Keratinocyte (primary cell): ENCODE measurements at regions not wholly inside any gene's neighbourhood (a gene's known extent, or its start where the extent isn't known, plus 50 kb on each side); places are given as distances from the start of the nearest gene placed in this dataset.

ENCODE experiments used
- DNase-seq: peaks from one replicate; pipeline ENCODE4 v3.0.0-alpha.2; 2011; ENCODE audit warnings: low read depth, missing footprints, low spot score
- FAIRE-seq: peaks from 2 replicates; lab custom pipeline; 2011; peaks lifted over from hg19 to GRCh38; lab: Jason Lieb, UNC
- H2AFZ ChIP-seq: 2 replicates; pipeline ENCODE4 v1.6.0; 2012; ENCODE audit warnings: low read length, control low read depth, inconsistent platforms; ENCODE audit not compliant: control insufficient read depth
- H3K27ac ChIP-seq: 2 replicates; pipeline ENCODE4 v1.5.1; 2011; ENCODE audit warnings: low read length; ENCODE audit not compliant: control insufficient read depth, insufficient read depth
- H3K27me3 ChIP-seq: 3 replicates; pipeline ENCODE4 v1.6.0; 2011; ENCODE audit warnings: low read length; ENCODE audit not compliant: control insufficient read depth, insufficient read depth; ENCODE audit errors: extremely low read depth
- H3K36me3 ChIP-seq, 2 experiments: 2 replicates in 1 of 2; 3 replicates in 1 of 2; pipeline ENCODE4 v1.5.1; 2011; ENCODE audit warnings: low read length in 2 of 2, mild to moderate bottlenecking in 1 of 2; ENCODE audit not compliant: control insufficient read depth in 2 of 2, insufficient read depth in 2 of 2; ENCODE audit errors: extremely low read depth in 1 of 2
- H3K4me1 ChIP-seq: 3 replicates; pipeline ENCODE4 v1.5.1; 2011; ENCODE audit warnings: low read length; ENCODE audit not compliant: control insufficient read depth, insufficient read depth; ENCODE audit errors: extremely low read depth
- H3K4me2 ChIP-seq: 3 replicates; pipeline ENCODE4 v1.6.0; 2011; ENCODE audit warnings: low read depth, low read length; ENCODE audit not compliant: control insufficient read depth, insufficient read depth; ENCODE audit errors: extremely low read depth
- H3K4me3 ChIP-seq, 3 experiments: fragments of 200-600 bp in 1 of 3; sonication (generic) in 1 of 3; 2 replicates in 2 of 3; 3 replicates in 1 of 3; pipeline ENCODE4 v1.5.1; 2011 to 2016; ENCODE audit warnings: low read length in 3 of 3, mild to moderate bottlenecking in 3 of 3, control low read depth in 2 of 3, inconsistent platforms in 1 of 3, low read depth in 1 of 3, mixed read lengths in 1 of 3, mixed run types in 1 of 3, moderate library complexity in 1 of 3; ENCODE audit not compliant: control insufficient read depth in 2 of 3, insufficient read depth in 2 of 3; ENCODE audit errors: extremely low read depth in 1 of 3
- H3K79me2 ChIP-seq: 2 replicates; pipeline ENCODE4 v1.6.0; 2012; ENCODE audit warnings: low read length; ENCODE audit not compliant: control insufficient read depth, insufficient read depth
- H3K9ac ChIP-seq: 3 replicates; pipeline ENCODE4 v1.6.0; 2011; ENCODE audit warnings: low read length; ENCODE audit not compliant: control insufficient read depth, insufficient read depth; ENCODE audit errors: extremely low read depth
- H3K9me1 ChIP-seq: 3 replicates; pipeline ENCODE4 v1.6.0; 2011; ENCODE audit warnings: low read length; ENCODE audit not compliant: control insufficient read depth, insufficient read depth; ENCODE audit errors: extremely low read depth
- H3K9me3 ChIP-seq: 2 replicates; pipeline ENCODE4 v1.5.1; 2012; ENCODE audit warnings: low read depth, low read length; ENCODE audit not compliant: control insufficient read depth
- H4K20me1 ChIP-seq: 3 replicates; pipeline ENCODE4 v1.6.0; 2011; ENCODE audit warnings: low read length; ENCODE audit not compliant: control insufficient read depth, insufficient read depth; ENCODE audit errors: extremely low read depth
- EZH2 ChIP-seq: IDR thresholded peaks from one replicate; pipeline ENCODE4 v1.6.1; 2012; ENCODE audit warnings: inconsistent platforms, mild to moderate bottlenecking, low read length, moderate library complexity
- dilution Hi-C: fragments of 300-500 bp; cut with MboI; formaldehyde crosslinking; loops from one replicate; pipeline ENCODE4 v1.7.0; 2020; ENCODE audit warnings: low sequenced_read_pairs; ENCODE audit not compliant: extremely low pct_ligation_motif_present
- TF ChIP-seq, protein P1 (sequence below), 3 experiments: IDR thresholded peaks in 1 of 3; conservative IDR thresholded peaks in 1 of 3; optimal IDR thresholded peaks in 1 of 3; 2 replicates in 2 of 3; 3 replicates in 1 of 3; pipeline versions ENCODE3 to v1.5.1; 2011; ENCODE audit warnings: low read length in 3 of 3, mild to moderate bottlenecking in 3 of 3, moderate library complexity in 2 of 3, control low read depth in 1 of 3, inconsistent platforms in 1 of 3; ENCODE audit not compliant: insufficient read depth in 2 of 3; ENCODE audit errors: extremely low read depth in 1 of 3

GRCh38 chr6:84927551-84927950 lies 163.2 kb upstream of the TBX18 start:
- Histone ChIP-seq H3K27me3 (no peaks in the 10 kb centered on the region), H3K4me3 (no peak overlapping the region), H3K79me2 (no peaks in the 10 kb centered on the region), H3K36me3 (no peaks in the 10 kb centered on the region), H3K9ac (no peak overlapping the region), H3K27ac (no peak overlapping the region), H4K20me1 (no peaks in the 10 kb centered on the region), H2AFZ (no peak overlapping the region), H3K4me1 (no peaks in the 10 kb centered on the region), H3K4me2 (no peak overlapping the region), H3K9me1 (no peaks in the 10 kb centered on the region), H3K9me3 (no peaks in the 10 kb centered on the region)
- TF ChIP-seq EZH2 = no peak
- TF ChIP-seq, protein P1, sequence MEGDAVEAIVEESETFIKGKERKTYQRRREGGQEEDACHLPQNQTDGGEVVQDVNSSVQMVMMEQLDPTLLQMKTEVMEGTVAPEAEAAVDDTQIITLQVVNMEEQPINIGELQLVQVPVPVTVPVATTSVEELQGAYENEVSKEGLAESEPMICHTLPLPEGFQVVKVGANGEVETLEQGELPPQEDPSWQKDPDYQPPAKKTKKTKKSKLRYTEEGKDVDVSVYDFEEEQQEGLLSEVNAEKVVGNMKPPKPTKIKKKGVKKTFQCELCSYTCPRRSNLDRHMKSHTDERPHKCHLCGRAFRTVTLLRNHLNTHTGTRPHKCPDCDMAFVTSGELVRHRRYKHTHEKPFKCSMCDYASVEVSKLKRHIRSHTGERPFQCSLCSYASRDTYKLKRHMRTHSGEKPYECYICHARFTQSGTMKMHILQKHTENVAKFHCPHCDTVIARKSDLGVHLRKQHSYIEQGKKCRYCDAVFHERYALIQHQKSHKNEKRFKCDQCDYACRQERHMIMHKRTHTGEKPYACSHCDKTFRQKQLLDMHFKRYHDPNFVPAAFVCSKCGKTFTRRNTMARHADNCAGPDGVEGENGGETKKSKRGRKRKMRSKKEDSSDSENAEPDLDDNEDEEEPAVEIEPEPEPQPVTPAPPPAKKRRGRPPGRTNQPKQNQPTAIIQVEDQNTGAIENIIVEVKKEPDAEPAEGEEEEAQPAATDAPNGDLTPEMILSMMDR (optimal IDR thresholded peaks at IDR 0.05 in 1 of 3, IDR thresholded peaks at IDR 0.05 in 1 of 3, conservative IDR thresholded peaks at IDR 0.05 in 1 of 3; ENCODE audit: extremely low read depth in 1 of 3, insufficient read depth in 2 of 3, low read length in 3 of 3) = no peak
- DNase-seq (no peak), FAIRE-seq (no peak)
- dilution Hi-C loops = no loop called here

DNA sequence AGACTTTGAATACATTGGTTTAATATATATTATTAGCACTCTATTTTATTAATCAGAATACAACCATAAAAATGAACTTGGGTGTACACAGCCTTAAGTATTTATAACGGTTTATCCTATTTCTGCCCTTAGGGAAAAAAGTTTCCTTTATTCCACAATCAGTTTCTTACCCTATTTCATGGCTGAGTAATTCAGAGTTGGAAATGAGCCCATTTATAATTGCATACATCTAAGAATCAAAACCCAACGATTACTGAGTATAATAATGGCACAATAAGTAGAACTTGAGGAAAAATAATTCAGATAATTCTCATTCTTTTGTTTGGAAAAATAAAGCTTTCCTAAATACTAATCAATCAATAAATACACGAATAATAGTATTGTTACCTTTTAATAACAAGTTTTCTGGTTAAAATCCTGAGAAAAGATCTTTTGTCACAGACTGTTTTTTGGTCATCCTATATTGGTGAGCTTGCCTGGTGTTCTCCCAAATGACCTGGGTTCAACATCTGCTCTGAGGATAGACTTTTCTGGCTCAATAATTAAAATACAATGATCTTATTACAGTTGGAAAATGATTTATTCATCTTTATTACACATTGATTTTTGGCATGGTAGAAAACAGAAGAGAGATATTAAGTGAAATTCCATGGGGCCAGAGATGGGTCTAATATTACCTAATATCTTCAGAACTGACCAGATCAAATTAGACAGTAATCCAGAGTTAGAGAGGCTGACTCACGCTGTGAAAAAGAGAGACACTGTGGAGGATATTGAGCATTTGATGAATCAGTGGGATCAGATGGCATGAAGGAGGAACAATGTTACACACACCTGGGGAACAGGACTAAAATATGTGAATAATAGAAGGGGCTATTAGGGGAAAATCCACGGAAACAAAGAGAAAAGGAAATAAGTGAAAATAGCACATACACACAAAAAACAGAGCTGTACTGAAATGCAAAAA lies 162.1 kb upstream of the TBX18 start:
- H3K79me2 ChIP-seq = no peaks in the 10 kb centered on the region
- H2AFZ ChIP-seq = no peak overlapping the region
- DNase-seq (no peak), FAIRE-seq (no peak)
- no peaks in the 10 kb centered on the region for H3K9me1 ChIP-seq
- H3K27ac ChIP-seq = no peak overlapping the region
- no peak overlapping the region for H3K9ac ChIP-seq
- H3K4me3 ChIP-seq = no peak overlapping the region
- H3K4me1 ChIP-seq = no peaks in the 10 kb centered on the region
- dilution Hi-C loops = no loop called here
- H4K20me1 ChIP-seq = no peaks in the 10 kb centered on the region
- no peaks in the 10 kb centered on the region for H3K9me3 ChIP-seq
- TF ChIP-seq EZH2 = no peak
- TF ChIP-seq, protein P1 (optimal IDR thresholded peaks at IDR 0.05 in 1 of 3, IDR thresholded peaks at IDR 0.05 in 1 of 3, conservative IDR thresholded peaks at IDR 0.05 in 1 of 3; ENCODE audit: extremely low read depth in 1 of 3, insufficient read depth in 2 of 3, low read length in 3 of 3) = no peak
- H3K27me3 ChIP-seq = no peaks in the 10 kb centered on the region
- H3K36me3 ChIP-seq = no peaks in the 10 kb centered on the region
- H3K4me2 ChIP-seq = no peak overlapping the region
